ENCODE measurements at regions not wholly inside any gene's neighbourhood (a gene's known extent, or its start where the extent isn't known, plus 50 kb on each side); places are given as distances from the start of the nearest gene placed in this dataset.

DNA sequence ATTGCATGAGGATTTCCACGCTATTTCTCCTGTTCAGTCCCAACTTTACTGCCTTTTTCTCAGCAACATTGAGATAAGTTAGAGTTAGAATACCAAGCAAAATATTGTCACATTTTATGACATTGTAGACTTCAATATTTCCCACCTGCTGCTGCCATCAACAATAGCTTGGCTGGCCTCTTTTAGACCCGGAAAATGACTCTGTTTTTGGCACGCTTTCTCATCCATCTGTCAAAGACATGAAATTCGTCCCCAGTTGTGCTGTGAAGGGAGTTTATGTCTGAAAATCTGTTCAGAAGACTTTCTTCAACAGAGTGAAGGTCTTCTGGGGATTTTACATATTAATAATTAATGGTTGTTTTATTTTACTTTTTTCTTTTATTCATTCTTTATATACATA lies 857.3 kb downstream of the FRK start:
- TF ChIP-seq POLR2A (IDR thresholded peaks at IDR 0.05; ENCODE audit: low read length) (no peak), GATA1 (IDR thresholded peaks at IDR 0.05; ENCODE audit: low read depth, low read length) (no peak)
